Midbrain (tissue), 1 donor: ENCODE measurements at regions not wholly inside any gene's neighbourhood (a gene's known extent, or its start where the extent isn't known, plus 50 kb on each side); places are given as distances from the start of the nearest gene placed in this dataset.
"Not testable (repeated sequence)": the region's sequence is repeated elsewhere in the genome, so short reads cannot be mapped to it uniquely, and the experiment has no call there.

ENCODE experiments used
- DNase-seq: peaks from one replicate; lab custom pipeline; 2025; lab: John Stamatoyannopoulos, UW

DNA sequence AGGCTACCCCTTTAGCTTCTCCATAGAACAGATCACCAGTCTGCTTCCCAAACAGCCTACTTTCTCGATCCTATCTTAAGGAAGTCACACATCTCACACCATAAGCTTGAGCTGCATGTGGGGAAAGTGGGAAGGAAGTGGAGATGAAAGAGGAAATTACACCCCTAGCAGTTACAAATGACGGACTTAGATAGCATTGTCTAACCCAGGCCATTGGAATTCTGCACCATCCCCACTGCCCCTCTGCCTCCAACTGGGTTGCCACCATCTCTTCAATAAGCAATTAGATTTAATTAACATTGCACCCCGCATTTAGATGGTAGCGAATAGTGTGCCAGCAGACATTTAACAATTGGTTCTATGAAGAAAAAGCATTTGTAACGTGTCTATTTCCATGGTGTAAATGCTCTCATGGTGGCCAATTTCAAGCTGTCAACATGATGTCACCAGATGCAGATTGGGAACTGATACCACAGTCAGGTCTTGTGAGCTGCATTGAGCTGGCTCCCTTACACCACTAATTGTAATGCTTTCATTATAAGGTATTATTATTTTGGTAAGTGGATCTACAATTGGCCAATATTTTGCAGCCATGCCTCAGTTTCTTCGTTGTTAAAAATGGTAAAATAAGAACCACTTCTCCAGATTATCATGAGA, 124.7 kb downstream of the CD24 start:
- no peak for DNase-seq

GRCh38 chr6:106849120-106849519, 125.4 kb downstream of the CD24 start:
- DNase-seq = no peak

- no peak for DNase-seq
Observed at GRCh38 chr6:106847116-106847515, 127.4 kb downstream of the CD24 start.

- no peak for DNase-seq
Observed at GRCh38 chr6:106844930-106845329, 129.6 kb downstream of the CD24 start.

DNA sequence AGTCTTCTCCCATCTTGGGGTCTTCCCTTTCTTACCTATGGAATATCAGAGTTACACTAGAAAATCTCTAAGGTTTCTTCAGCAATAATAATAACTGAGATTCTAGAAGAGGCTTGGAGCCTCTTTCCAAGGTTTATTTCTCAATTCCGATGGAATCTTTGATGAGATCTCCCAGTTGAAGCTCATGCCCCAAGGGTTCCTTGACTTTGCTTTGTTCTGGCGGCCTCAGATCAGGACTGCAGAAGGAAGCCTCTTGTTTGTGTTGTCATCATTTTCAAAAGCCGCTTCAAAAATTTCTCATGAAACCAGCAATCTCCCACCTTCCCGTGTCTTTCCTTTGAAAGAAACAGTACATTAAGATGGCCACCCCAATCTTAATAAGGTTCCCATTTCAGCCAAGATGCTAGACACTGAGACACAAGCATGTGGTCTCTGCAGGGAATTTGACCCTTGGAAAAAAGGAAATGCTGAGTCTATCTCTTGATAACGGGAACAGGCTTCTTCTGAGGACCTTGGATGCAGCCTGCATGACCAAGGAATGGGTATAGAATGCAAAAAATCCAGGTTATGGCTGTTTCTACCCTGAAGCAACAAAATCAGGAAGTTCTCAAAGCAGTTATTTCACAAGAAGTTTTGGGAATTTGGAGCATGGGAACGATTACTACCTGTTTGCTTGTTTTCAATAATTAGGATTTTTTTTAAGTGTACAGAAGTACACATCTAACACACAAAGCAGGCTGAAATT, 141.6 kb downstream of the CD24 start:
- DNase-seq = no peak

DNA sequence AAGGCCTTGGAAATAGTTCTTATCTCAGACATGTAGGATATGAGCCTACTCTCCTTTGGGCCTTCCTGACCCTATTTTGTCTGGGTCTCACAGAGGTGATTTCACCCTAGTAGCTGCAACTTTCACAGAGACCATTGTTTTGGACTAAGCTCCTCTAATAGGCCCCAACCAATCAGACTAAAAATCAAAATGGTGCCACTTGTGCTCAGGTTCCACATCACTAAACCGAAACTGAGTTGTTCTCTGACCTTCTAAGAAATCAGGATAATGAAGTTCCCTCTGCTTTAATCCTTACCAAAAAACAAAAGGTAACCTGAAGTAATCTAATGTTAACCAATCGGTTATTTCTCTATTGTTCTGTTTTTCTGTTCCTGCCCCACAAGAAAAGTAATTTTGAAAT, 143.6 kb downstream of the CD24 start:
- DNase-seq = no peak

DNA sequence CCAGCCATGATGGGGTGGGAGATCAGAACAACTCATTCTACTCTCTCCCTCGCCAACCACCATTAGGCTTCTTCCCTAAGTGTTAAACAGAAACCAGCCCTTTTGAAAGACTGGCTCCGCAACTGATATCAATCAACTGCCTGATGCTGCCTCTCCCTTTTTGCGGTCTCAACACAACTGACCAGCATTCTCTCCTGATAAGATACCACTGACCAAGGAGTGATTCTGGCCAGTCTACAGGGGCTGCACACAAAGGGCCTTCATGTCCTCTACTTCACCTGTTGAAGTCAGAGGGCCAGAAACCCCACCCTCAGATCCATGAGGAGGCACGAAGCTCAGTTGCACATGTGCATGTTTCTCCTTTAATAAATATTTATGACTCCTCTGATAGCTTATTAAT, 145.1 kb downstream of the CD24 start:
- DNase-seq = no peak

DNA sequence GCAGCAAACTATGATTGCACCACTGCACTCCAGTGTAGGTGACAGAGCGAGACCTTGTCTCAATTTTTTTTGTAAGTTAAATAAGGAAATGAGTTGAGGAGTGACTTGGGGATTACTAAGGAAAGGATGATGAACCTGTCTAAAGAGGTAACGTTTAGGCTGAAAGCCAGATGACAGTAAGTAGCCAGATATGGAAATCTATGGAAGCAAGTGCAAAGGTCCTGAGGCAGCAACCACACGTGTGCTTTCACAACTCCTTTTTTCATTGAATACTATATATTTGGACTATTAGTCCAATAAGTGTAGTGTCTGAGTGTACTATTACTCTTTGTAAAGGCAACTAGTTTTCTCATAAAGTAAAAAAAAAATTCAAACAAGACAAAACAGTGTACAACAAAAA, 147.4 kb downstream of the CD24 start:
- DNase-seq = no peak

- DNase-seq = no peak
Observed at GRCh38 chr6:106825156-106825555, 149.4 kb downstream of the CD24 start.

GRCh38 chr6:106823732-106824351, 150.7 kb downstream of the CD24 start:
- DNase-seq = no peak

DNA sequence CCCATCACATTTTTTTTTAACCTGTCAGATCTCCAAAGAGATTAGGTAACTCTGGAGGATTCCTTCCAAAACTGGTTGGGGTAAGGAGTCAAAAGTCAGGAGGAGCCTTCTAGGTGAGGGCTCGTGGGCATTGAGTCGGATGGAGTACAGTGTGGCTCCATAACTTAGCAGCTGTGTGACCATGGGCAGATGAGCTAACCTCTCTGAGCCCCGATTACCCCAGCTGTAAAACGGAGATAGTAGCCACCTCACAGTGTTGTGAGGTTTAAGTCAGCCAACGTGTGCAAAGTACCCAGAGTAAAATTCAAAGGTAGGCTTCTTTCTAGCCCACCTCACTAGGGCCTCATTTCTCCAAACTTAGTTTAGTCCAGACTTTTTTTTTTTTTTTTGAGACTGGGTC, 151.5 kb downstream of the CD24 start:
- DNase-seq = no peak

GRCh38 chr6:106820412-106820852, 154.1 kb downstream of the CD24 start:
- DNase-seq = no peak

- no peak for DNase-seq
Observed at GRCh38 chr6:106811088-106811686, 163.3 kb downstream of the CD24 start.

GRCh38 chr6:106808758-106809157, 165.8 kb downstream of the CD24 start:
- no peak for DNase-seq

GRCh38 chr6:106807947-106808611, 166.4 kb downstream of the CD24 start:
- no peak for DNase-seq

DNA sequence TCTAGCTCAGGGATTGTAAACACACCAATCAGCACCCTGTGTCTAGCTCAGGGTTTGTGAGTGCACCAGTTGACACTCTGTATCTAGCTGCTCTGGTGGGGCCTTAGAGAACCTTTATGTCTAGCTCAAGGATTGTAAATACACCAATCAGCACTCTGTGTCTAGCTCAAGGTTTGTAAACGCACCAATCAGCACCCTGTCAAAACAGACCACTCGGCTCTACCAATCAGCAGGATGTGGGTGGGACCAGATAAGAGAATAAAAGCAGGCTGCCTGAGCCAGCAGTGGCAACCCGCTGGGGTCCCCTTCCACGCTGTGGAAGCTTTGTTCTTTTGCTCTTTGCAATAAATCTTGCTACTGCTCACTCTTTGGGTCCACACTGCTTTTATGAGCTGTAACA, 168.3 kb downstream of the CD24 start:
- DNase-seq = not testable (repeated sequence)

- DNase-seq = no peak
Observed at GRCh38 chr6:106805771-106806170, 168.8 kb downstream of the CD24 start.

GRCh38 chr6:106804346-106805335, 169.9 kb downstream of the CD24 start:
- DNase-seq = no peak

- no peak for DNase-seq
Observed at GRCh38 chr6:106803188-106803587, 171.3 kb downstream of the CD24 start.

DNA sequence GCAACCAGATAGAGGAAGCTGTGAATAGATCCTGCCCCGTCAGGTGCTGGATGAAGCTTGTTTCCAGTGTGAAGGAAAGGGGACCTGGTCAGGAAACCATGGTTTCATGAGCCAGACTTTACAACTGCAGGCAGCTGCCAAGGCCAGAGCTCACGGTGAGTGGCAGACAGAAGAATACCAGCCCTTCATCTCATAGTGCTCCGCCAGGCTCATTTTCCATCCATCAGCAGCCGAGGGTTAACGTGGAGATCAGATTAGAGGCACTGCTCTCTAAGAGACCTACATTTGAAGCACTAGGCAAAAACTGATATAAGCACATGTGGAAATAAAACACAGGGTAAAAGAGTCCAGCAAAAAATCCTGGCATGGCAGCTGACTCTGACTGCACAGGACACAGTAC, 172.4 kb downstream of the CD24 start:
- DNase-seq = no peak

DNA sequence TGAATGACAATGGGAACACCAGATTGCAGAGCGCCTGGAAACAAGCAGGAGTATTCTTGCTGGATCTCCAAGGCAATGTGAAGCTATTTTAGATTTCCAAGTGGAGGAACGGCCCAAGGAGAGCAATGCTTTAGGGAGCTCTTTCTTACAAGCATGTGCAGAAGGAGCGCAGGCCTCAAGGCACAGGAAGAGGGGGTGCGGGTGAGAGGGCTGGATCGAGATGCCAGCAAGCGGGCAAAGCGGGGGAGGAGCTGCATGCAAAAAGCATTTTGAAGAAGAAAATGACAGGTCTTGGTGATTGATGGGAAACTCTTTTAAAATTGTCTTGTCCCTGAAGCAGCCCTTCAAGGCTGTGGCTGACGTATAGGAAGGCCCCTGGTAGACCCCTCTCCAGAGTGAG, 171.9 kb downstream of the QRSL1 start:
- no peak for DNase-seq
